IMR-90 (cell line): ENCODE measurements at regions not wholly inside any gene's neighbourhood (a gene's known extent, or its start where the extent isn't known, plus 50 kb on each side); places are given as distances from the start of the nearest gene placed in this dataset.

Source experiments
- ATAC-seq: fragments of 200-7000 bp; cut with Tn5 transposase; 2 replicates; pipeline ENCODE4 v1.9.1; 2020; ENCODE audit warnings: low read depth, mild to moderate bottlenecking, moderate library complexity
- BruUV-seq: library from RNA; stranded (reverse); fragments of 400-500 nt; replicated peaks from 2 replicates; lab custom pipeline; 2021; lab: Mats Ljungman, UMichigan
- CTCF ChIA-PET: fragments of 300-600 bp; formaldehyde crosslinking; extraction: SDS; loops from one replicate; lab custom pipeline; 2021; ENCODE audit warnings: antibody characterized with exemption; lab: Yijun Ruan, JAX
- POLR2A ChIA-PET: fragments of 300-600 bp; sonication (Branson Sonifier 250); formaldehyde crosslinking; loops from one replicate; lab custom pipeline; 2022; ENCODE audit warnings: antibody characterized with exemption; ENCODE audit not compliant: unreplicated experiment; lab: Charles Lee
- DNase-seq: peaks from one replicate; pipeline ENCODE4 v3.0.0; 2013
- H2AFZ ChIP-seq: replicated peaks from 2 replicates; pipeline ENCODE3; 2013; ENCODE audit warnings: low read length, mild to moderate bottlenecking; ENCODE audit not compliant: poor library complexity
- H2AK5ac ChIP-seq: 2 replicates; pipeline ENCODE4 v1.6.1; 2013; ENCODE audit warnings: low read depth, low read length, inconsistent platforms
- H2AK9ac ChIP-seq: replicated peaks from 2 replicates; pipeline ENCODE3; 2013; ENCODE audit warnings: mild to moderate bottlenecking, low read depth, low read length, moderate library complexity; ENCODE audit not compliant: poor library complexity
- H2BK120ac ChIP-seq: 2 replicates; pipeline ENCODE4 v1.6.1; 2013; ENCODE audit warnings: low read depth, low read length, inconsistent platforms
- H2BK15ac ChIP-seq: 3 replicates; pipeline ENCODE4 v1.6.1; 2013; ENCODE audit warnings: low read depth, low read length, inconsistent platforms
- H2BK20ac ChIP-seq: 2 replicates; pipeline ENCODE4 v1.6.1; 2013; ENCODE audit warnings: low read depth, mild to moderate bottlenecking, inconsistent platforms, low read length, moderate library complexity
- H2BK5ac ChIP-seq: 2 replicates; pipeline ENCODE4 v1.6.1; 2013; ENCODE audit warnings: mild to moderate bottlenecking, low read depth, low read length, inconsistent platforms; ENCODE audit not compliant: poor library complexity, severe bottlenecking
- H3K14ac ChIP-seq: replicated peaks from 2 replicates; pipeline ENCODE4 v1.6.1; 2013; ENCODE audit warnings: low read depth, low read length, inconsistent platforms
- H3K18ac ChIP-seq: 2 replicates; pipeline ENCODE4 v1.6.1; 2013; ENCODE audit warnings: low read depth, low read length, control low read depth
- H3K23ac ChIP-seq: 2 replicates; pipeline ENCODE4 v1.6.1; 2013; ENCODE audit warnings: low read depth, low read length, inconsistent platforms
- H3K27ac ChIP-seq: 2 replicates; pipeline ENCODE4 v1.5.1; 2013; ENCODE audit warnings: mild to moderate bottlenecking, control low read depth, low read length; ENCODE audit not compliant: insufficient read depth
- H3K27me3 ChIP-seq: 2 replicates; pipeline ENCODE4 v1.6.1; 2013; ENCODE audit warnings: low read length; ENCODE audit not compliant: control insufficient read depth, insufficient read depth
- H3K36me3 ChIP-seq: 2 replicates; pipeline ENCODE4 v1.6.1; 2013; ENCODE audit warnings: low read length, mixed read lengths; ENCODE audit not compliant: control insufficient read depth, insufficient read depth
- H3K4ac ChIP-seq: 2 replicates; pipeline ENCODE4 v1.6.1; 2013; ENCODE audit warnings: low read depth, low read length, inconsistent platforms
- H3K4me1 ChIP-seq: 2 replicates; pipeline ENCODE4 v1.6.1; 2013; ENCODE audit warnings: low read length, mixed read lengths; ENCODE audit not compliant: control insufficient read depth, insufficient read depth
- H3K4me2 ChIP-seq: 2 replicates; pipeline ENCODE4 v1.6.1; 2013; ENCODE audit warnings: low read depth, mild to moderate bottlenecking, control low read depth, low read length, moderate library complexity
- H3K4me3 ChIP-seq: 2 replicates; pipeline ENCODE4 v1.5.1; 2013; ENCODE audit warnings: low read depth, mild to moderate bottlenecking, control low read depth, low read length, moderate library complexity; ENCODE audit not compliant: insufficient read depth
- H3K56ac ChIP-seq: 2 replicates; pipeline ENCODE4 v1.6.1; 2013; ENCODE audit warnings: low read length, inconsistent platforms; ENCODE audit not compliant: insufficient read depth; ENCODE audit errors: extremely low read depth
- H3K79me1 ChIP-seq, 2 experiments: 2 replicates each; pipeline ENCODE4 v1.6.1; 2013; ENCODE audit warnings: low read length in 2 of 2, inconsistent platforms in 1 of 2, low read depth in 1 of 2
- H3K9ac ChIP-seq: 2 replicates; pipeline ENCODE4 v1.6.1; 2013; ENCODE audit warnings: low read depth, low read length, control low read depth
- H3K9me1 ChIP-seq: 2 replicates; pipeline ENCODE4 v1.6.1; 2013; ENCODE audit warnings: low read length, inconsistent platforms; ENCODE audit not compliant: insufficient read depth
- H3K9me3 ChIP-seq: 2 replicates; pipeline ENCODE4 v1.6.1; 2013; ENCODE audit warnings: low read length; ENCODE audit not compliant: control insufficient read depth, insufficient read depth
- H4K20me1 ChIP-seq: 2 replicates; pipeline ENCODE4 v1.6.1; 2013; ENCODE audit warnings: low read length, inconsistent platforms; ENCODE audit not compliant: insufficient read depth
- H4K5ac ChIP-seq: 2 replicates; pipeline ENCODE4 v1.6.1; 2013; ENCODE audit warnings: mild to moderate bottlenecking, low read depth, low read length, control low read depth
- H4K8ac ChIP-seq, 2 experiments: 2 replicates each; pipeline ENCODE4 v1.6.1; 2013; ENCODE audit warnings: low read depth in 2 of 2, low read length in 2 of 2, control low read depth in 1 of 2, inconsistent platforms in 1 of 2
- H4K91ac ChIP-seq: 2 replicates; pipeline ENCODE4 v1.6.1; 2013; ENCODE audit warnings: low read depth, low read length, inconsistent platforms; ENCODE audit not compliant: insufficient read depth
- BHLHE40 ChIP-seq: fragments of 150-350 bp; IDR thresholded peaks from 2 replicates; pipeline ENCODE4 v1.6.1; 2016; ENCODE audit warnings: mild to moderate bottlenecking, low read depth, low read length
- CEBPB ChIP-seq: IDR thresholded peaks from 2 replicates; pipeline ENCODE4 v1.6.1; 2012; ENCODE audit warnings: low read depth, low read length, improper control_type of control experiment
- CHD1 ChIP-seq: IDR thresholded peaks from 2 replicates; pipeline ENCODE4 v1.6.1; 2012; ENCODE audit warnings: low read depth, low read length, improper control_type of control experiment
- CTCF ChIP-seq: conservative IDR thresholded peaks from 2 replicates; pipeline ENCODE4 v1.5.1; 2012; ENCODE audit warnings: mild to moderate bottlenecking, low read depth, low read length, improper control_type of control experiment
- ELK1 ChIP-seq: fragments of 150-350 bp; IDR thresholded peaks from 2 replicates; pipeline ENCODE4 v1.6.1; 2016; ENCODE audit warnings: low read depth, mild to moderate bottlenecking, low read length, moderate library complexity, borderline replicate concordance
- FOS ChIP-seq: fragments of 150-350 bp; IDR thresholded peaks from 2 replicates; pipeline ENCODE4 v1.6.1; 2016; ENCODE audit warnings: low read depth, low read length
- MAFK ChIP-seq: IDR thresholded peaks from 2 replicates; pipeline ENCODE4 v1.6.1; 2012; ENCODE audit warnings: low read depth, low read length, improper control_type of control experiment
- MAZ ChIP-seq: IDR thresholded peaks from 2 replicates; pipeline ENCODE4 v1.6.1; 2012; ENCODE audit warnings: low read depth, mild to moderate bottlenecking, low read length, improper control_type of control experiment, moderate library complexity, borderline replicate concordance
- MXI1 ChIP-seq: IDR thresholded peaks from 2 replicates; pipeline ENCODE4 v1.6.1; 2012; ENCODE audit warnings: low read depth, mild to moderate bottlenecking, low read length, moderate library complexity, borderline replicate concordance
- NFE2L2 ChIP-seq: fragments of 150-350 bp; IDR thresholded peaks from 2 replicates; pipeline ENCODE4 v1.6.1; 2016; ENCODE audit warnings: low read depth, mild to moderate bottlenecking, low read length
- POLR2A ChIP-seq: IDR thresholded peaks from 2 replicates; pipeline ENCODE4 v1.6.1; 2012; ENCODE audit warnings: mild to moderate bottlenecking, low read depth, low read length
- RAD21 ChIP-seq: IDR thresholded peaks from 2 replicates; pipeline ENCODE4 v1.6.1; 2012; ENCODE audit warnings: low read length, improper control_type of control experiment
- RCOR1 ChIP-seq: IDR thresholded peaks from 2 replicates; pipeline ENCODE4 v1.6.1; 2012; ENCODE audit warnings: mild to moderate bottlenecking, low read length, improper control_type of control experiment; ENCODE audit not compliant: insufficient replicate concordance
- RFX5 ChIP-seq: IDR thresholded peaks from 2 replicates; pipeline ENCODE4 v1.8.0; 2012; ENCODE audit warnings: low read depth, mild to moderate bottlenecking, low read length, moderate library complexity
- SMC3 ChIP-seq: fragments of 150-350 bp; IDR thresholded peaks from 2 replicates; pipeline ENCODE4 v1.6.1; 2016; ENCODE audit warnings: low read depth, mild to moderate bottlenecking, antibody characterized with exemption, low read length, moderate library complexity
- USF2 ChIP-seq: fragments of 150-350 bp; IDR thresholded peaks from 2 replicates; pipeline ENCODE4 v1.6.1; 2017; ENCODE audit warnings: mild to moderate bottlenecking, antibody characterized with exemption, low read length, low read depth
- WGBS, 2 experiments: methylation state at CpG; one replicate each; pipeline versions ENCODE4 v1.1.5 to v1.1.7; 2013; ENCODE audit warnings: missing lambda C conversion rate in 2 of 2; ENCODE audit not compliant: insufficient read length in 1 of 2; ENCODE audit errors: extremely low coverage in 2 of 2; 5-methylcytosine and 5-hydroxymethylcytosine counted together
- dilution Hi-C: fragments of 300-500 bp; cut with HindIII; formaldehyde crosslinking; loops from one replicate; pipeline ENCODE4 v1.14.3; 2018; ENCODE audit warnings: low sequenced_read_pairs; ENCODE audit not compliant: unreplicated experiment
- in situ Hi-C: fragments of 300-500 bp; cut with MboI; formaldehyde crosslinking; loops from 3 replicates; pipeline ENCODE4 v1.14.3; 2019; ENCODE audit warnings: low sequenced_read_pairs, inconsistent platforms, mixed read lengths
- intact Hi-C: fragments of 100-400 bp; cut with micrococcal nuclease; formaldehyde crosslinking; loops from 2 replicates; pipeline ENCODE4 v1.10.0; 2022

- dilution Hi-C loops: no loop called here
- Histone ChIP-seq H4K8ac (no peak overlapping the region), H3K9me3 (peaks cover 19% of the 10 kb centered on the region), H4K91ac (no peak overlapping the region), H3K36me3 (no peaks in the 10 kb centered on the region), H3K56ac (no peak overlapping the region), H2AFZ (no peak overlapping the region), H3K14ac (no peak overlapping the region), H3K18ac (no peak overlapping the region), H3K4me3 (no peak overlapping the region), H3K4me2 (no peak overlapping the region), H2BK20ac (no peak overlapping the region), H3K9ac (no peak overlapping the region), H3K27me3 (no peaks in the 10 kb centered on the region; the same call in 1 of the 2 replicates), H2AK5ac (no peak overlapping the region), H2AK9ac (no peak overlapping the region), H4K20me1 (no peaks in the 10 kb centered on the region), H3K9me1 (no peaks in the 10 kb centered on the region), H4K5ac (no peak overlapping the region), H3K79me1 (no peaks in the 10 kb centered on the region), H2BK120ac (no peak overlapping the region), H3K27ac (no peak overlapping the region), H3K4ac (no peak overlapping the region), H3K4me1 (no peaks in the 10 kb centered on the region), H2BK5ac (no peak overlapping the region), H2BK15ac (no peak overlapping the region), H3K23ac (no peak overlapping the region)
- no peak for TF ChIP-seq RFX5
- TF ChIP-seq BHLHE40: no peak
- no peak for TF ChIP-seq RAD21
- no peak for TF ChIP-seq MAFK
- no peak for TF ChIP-seq CTCF
- TF ChIP-seq USF2: no peak
- TF ChIP-seq FOS: no peak
- TF ChIP-seq MXI1: no peak
- TF ChIP-seq SMC3: no peak
- TF ChIP-seq NFE2L2: no peak
- no peak for TF ChIP-seq CHD1
- no peak for TF ChIP-seq POLR2A
- no peak for TF ChIP-seq RCOR1
- no peak for TF ChIP-seq ELK1
- TF ChIP-seq MAZ: no peak
- TF ChIP-seq CEBPB: no peak
- 79% methylated on average over 4 of the region's 9 CpGs; no CpG with 5 or more reads in 1 of the 2 experiments for WGBS, 2 experiments
- intact Hi-C loops: no loop called here
- POLR2A ChIA-PET: no interaction called here
- DNase-seq (no peak), ATAC-seq (no peak)
- in situ Hi-C loops: no loop called here
- CTCF ChIA-PET: no interaction called here
- BruUV-seq: no TSS peak
Observed at GRCh38 chr2:239512054-239512453, 111.2 kb upstream of the HDAC4 start.
